GM12872 (cell line): ENCODE measurements at regions not wholly inside any gene's neighbourhood (a gene's known extent, or its start where the extent isn't known, plus 50 kb on each side); places are given as distances from the start of the nearest gene placed in this dataset.

Source experiments
- TF ChIP-seq, protein P1 (sequence below): IDR thresholded peaks from 3 replicates; pipeline ENCODE4 v1.5.1; 2011; ENCODE audit warnings: low read depth, mild to moderate bottlenecking, low read length, moderate library complexity; ENCODE audit not compliant: insufficient read depth

DNA sequence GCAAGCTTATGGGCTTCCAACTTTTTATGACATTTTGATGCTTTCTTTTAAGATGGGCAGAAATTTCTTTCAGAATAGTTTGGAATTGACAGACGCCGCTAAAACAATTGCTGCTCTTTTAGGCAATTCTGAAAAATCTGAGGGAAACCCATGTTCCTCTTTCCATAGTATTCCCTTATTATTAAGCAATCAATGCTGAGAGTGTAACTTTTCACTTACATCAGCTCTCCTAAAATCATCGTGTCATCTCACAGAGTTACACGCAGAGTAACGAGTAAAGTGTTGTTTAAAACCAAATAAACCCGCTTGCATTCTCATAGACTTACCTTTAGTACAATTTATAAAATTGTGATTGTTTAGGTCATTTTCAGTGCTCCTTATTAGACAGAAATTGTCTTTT is 150.6 kb downstream of the MAF start:
- TF ChIP-seq, protein P1, sequence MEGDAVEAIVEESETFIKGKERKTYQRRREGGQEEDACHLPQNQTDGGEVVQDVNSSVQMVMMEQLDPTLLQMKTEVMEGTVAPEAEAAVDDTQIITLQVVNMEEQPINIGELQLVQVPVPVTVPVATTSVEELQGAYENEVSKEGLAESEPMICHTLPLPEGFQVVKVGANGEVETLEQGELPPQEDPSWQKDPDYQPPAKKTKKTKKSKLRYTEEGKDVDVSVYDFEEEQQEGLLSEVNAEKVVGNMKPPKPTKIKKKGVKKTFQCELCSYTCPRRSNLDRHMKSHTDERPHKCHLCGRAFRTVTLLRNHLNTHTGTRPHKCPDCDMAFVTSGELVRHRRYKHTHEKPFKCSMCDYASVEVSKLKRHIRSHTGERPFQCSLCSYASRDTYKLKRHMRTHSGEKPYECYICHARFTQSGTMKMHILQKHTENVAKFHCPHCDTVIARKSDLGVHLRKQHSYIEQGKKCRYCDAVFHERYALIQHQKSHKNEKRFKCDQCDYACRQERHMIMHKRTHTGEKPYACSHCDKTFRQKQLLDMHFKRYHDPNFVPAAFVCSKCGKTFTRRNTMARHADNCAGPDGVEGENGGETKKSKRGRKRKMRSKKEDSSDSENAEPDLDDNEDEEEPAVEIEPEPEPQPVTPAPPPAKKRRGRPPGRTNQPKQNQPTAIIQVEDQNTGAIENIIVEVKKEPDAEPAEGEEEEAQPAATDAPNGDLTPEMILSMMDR, result no peak

DNA sequence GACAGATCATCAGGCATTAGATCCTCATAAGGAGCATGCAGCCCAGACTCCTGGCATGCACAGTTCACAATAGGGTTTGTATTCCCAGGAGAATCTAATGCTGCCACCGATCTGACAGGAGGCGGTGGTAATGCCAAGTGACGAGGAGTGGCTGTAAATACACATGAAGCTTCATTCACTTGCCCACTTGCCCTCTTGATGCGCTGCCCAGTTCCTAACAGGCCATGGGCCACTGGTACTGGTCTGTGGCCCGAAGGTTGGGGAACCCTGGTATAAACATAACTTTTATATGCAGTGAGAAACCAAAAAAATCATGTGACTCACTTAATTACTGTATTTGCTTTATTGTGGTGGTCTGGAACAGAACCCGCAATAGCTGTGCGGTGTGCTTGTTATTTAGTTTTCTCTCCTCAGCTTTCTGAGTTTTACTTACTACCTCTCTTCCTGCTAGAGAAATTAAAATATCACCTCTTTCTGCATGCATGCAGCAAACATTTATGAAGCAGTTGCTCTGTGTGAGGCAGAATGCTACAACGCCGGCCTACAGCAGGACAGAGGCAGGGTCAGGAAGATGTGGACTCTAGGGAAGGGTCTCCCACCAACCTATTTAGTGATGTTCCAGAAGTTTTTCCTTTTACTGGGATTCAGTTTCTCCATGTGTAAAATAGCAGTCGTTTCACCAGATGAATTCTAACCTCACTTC is 151.3 kb downstream of the MAF start:
- TF ChIP-seq, protein P1, result no peak

DNA sequence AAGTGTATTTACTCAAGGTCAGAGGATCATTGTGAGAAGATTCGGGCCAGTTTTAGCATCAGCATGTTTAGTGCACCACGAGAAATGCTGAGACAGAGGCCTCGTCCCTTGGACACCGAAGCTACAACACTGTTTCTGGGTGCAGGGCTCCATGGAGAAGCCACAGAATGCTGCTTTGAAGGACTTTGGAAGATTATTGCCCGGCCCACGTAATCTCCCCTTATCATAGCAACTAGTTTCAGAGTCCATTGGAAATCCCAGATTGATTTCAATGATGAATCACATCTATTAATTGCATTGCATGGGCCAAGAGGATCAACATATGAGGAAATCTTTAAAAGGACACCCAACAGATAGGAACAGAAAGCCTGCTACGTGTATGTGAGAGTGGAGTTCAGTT is 156.0 kb downstream of the MAF start:
- TF ChIP-seq, protein P1, result no peak

DNA sequence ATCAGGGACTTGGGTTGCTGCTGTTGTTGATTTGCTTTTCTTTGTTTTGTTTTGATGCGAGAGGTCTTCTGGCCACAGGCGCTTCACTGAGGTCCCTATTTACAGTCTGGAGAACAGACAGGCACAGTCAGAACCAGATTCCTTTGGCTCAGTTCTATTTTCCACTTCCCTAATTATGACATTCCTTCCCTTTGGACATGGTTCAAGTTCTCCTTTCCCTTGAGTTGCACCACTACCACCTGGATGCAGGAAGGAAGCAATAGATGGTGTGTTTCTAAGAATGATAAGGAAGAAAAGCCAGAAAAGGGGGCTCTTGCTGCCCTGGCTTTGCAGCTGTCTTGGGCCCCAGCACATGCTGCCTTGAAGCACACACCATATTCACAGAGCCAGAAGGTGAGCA is 160.6 kb downstream of the MAF start:
- TF ChIP-seq, protein P1, result no peak

DNA sequence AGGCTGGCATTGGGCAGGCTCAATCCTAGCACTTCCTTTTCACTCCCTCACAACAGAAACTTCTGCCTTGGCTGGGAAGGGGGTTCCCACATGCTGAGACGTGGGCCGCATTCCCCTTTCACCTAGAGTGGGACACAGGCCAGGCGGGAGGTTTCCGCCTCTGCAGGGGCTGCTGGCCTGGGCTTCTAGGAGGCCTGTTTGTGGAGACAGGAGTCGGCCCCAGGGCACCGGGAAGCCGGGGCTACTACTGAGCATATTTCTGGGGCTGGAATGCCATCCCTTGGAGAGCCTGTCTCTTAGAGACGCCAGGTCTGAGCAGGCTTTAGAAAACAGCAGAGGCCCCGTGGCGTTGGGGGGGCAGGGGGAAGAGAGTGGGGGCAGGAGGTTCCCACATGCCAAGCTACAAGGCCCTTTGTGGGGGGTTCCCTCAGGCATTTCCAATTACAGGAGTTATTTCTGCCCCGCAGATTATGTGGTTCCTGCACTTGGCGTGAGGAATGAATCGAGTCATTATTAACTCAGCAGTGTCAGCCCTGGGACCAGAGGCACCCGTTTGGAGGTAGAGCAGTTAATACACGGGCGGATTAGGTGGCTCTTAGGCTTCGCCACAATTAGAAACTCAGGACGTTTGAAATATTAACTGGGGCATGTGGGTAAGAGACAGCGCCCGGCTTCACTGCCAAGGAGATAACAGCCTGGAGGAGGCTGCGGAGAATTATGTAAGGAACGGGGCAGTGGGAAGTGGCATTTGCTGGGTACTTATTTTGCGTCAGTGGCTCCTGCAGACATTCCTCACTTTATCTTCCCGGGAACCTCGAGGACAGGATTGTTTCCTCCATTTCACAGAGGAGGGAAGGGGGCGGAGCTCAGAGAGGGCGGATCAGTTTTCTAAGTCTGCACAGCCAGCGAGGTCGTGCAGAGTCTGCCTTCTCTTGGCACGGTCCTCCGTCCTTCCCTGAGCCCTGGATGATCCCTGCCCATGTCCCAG is 162.5 kb downstream of the MAF start:
- TF ChIP-seq, protein P1, result no peak

DNA sequence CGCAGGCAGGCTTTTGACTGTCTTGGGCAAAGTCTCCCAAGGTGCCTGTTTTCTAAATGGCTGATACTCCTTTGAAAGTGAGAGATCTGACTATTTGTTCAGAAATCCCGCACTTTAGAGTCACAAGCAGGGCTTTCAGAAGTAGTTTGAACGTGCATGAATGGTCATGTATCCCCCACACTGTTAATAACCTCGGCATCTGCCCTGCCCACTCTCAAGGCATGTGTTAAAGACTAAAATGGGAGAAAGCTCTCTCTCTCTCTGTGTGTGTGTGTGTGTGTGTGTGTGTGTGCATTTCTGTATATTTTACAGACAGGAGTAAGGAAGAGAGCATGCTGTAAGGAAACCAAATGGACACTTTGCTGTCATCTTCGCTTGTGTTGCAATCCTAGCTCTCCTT is 163.7 kb downstream of the MAF start:
- TF ChIP-seq, protein P1, result no peak

DNA sequence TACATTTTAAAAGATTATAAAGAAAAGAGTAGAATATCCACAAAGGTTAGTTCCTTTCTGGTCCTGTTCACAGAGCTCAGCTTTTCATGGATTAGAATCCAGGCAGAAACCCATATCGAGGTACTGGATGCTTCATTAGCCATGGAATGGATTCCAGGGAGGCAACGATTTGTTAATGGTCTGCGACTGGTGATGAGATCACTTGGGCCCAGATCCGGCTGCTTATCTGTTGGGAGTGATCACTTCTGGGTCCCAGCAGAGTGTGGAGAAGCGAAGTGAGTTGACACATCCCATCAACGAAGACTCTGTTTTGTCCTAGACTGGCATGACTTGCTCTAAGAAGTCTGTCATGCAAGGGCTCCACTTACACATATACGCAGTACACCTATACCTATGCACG is 165.8 kb downstream of the MAF start:
- TF ChIP-seq, protein P1, result no peak
